BJ (cell line): ENCODE measurements at regions not wholly inside any gene's neighbourhood (a gene's known extent, or its start where the extent isn't known, plus 50 kb on each side); places are given as distances from the start of the nearest gene placed in this dataset.

ENCODE experiments used
- CTCF ChIA-PET: fragments of 350-600 bp; formaldehyde crosslinking; extraction: SDS; loops from one replicate; lab custom pipeline; 2021; ENCODE audit warnings: antibody characterized with exemption, inconsistent platforms; lab: Yijun Ruan, JAX
- POLR2A ChIA-PET: fragments of 300-600 bp; sonication (Branson Sonifier 250); formaldehyde crosslinking; extraction: SDS; loops from one replicate; lab custom pipeline; 2021; ENCODE audit warnings: antibody characterized with exemption; lab: Charles Lee
- DNase-seq: peaks from one replicate; pipeline ENCODE4 v3.0.0-alpha.2; 2011; ENCODE audit warnings: low read depth
- H3K27me3 ChIP-seq: 2 replicates; pipeline ENCODE4 v1.6.0; 2011; ENCODE audit warnings: low read length; ENCODE audit not compliant: control insufficient read depth, insufficient read depth
- H3K36me3 ChIP-seq: 2 replicates; pipeline ENCODE4 v1.5.1; 2011; ENCODE audit warnings: low read length; ENCODE audit not compliant: control insufficient read depth, insufficient read depth
- H3K4me3 ChIP-seq: 2 replicates; pipeline ENCODE4 v1.5.1; 2011; ENCODE audit warnings: low read depth, mild to moderate bottlenecking, control low read depth, low read length
- CTCF ChIP-seq: IDR thresholded peaks from 2 replicates; pipeline ENCODE4 v1.5.1; 2011; ENCODE audit warnings: low read depth, mild to moderate bottlenecking, control low read depth, inconsistent platforms, low read length, moderate library complexity; ENCODE audit not compliant: insufficient read depth

DNA sequence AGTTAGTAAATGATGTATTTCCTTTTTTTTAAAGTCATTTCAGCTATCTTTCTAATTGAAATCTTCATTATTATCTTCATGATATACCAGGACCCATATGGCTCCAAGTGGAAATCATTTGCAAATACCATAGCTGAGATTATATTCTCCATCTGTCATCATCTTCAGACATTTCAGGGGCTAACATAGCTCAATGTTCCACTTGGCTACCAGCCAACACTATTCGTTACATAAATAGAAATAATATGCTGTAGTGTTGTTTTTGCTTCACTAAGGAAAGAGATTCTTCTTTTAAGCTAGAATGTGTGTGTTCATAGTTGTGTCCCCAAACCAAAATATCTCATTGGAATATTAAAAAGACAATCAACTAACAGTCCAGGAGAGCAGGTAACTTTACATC lies 225.1 kb downstream of the DIO2 start:
- no peak for DNase-seq
- Histone ChIP-seq H3K36me3 (no peaks in the 10 kb centered on the region), H3K27me3 (no peaks in the 10 kb centered on the region), H3K4me3 (no peak overlapping the region)
- no peak for TF ChIP-seq CTCF
- CTCF ChIA-PET: no interaction called here
- POLR2A ChIA-PET: no interaction called here

- H3K27me3 ChIP-seq: no peaks in the 10 kb centered on the region
- no peak overlapping the region for H3K4me3 ChIP-seq
- POLR2A ChIA-PET: no interaction called here
- CTCF ChIA-PET: no interaction called here
- no peak for TF ChIP-seq CTCF
- DNase-seq: no peak
- H3K36me3 ChIP-seq: no peaks in the 10 kb centered on the region
Measured at GRCh38 chr14:79972230-79972629, 239.1 kb downstream of the DIO2 start.

DNA sequence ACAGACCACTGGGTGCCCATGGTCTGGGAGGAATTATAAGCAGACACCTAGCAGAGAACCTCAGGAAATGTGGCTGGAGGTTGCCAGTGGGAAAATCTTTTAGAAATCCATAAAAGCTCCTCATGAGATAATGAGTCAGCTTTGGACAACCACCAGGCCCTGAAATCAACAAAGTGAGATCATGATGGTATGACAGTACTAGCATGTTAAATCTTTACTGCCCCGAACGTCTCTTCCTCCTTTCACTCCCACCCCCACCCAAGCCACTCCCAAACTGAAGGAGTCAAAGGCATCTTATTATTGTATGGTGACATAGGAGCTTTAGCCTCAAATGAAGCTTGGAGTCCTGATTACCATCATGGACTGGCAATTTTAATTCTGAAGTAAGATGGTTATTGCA lies 240.0 kb downstream of the DIO2 start:
- ChIA-PET CTCF (interaction anchor here (0.7 to 1.3 kb wide), 3 partner anchors 13 to 85 kb away, joined by 3 read pairs; no protein-coding TSS in a partner anchor), POLR2A (no interaction called here)
- Histone ChIP-seq H3K4me3 (no peak overlapping the region), H3K36me3 (no peaks in the 10 kb centered on the region), H3K27me3 (no peaks in the 10 kb centered on the region)
- DNase-seq: peak; percentile 70
- TF ChIP-seq CTCF: no peak

GRCh38 chr14:79967453-79967852 lies 243.9 kb downstream of the DIO2 start:
- no peaks in the 10 kb centered on the region; the same call in 1 of the 2 replicates for H3K27me3 ChIP-seq
- H3K4me3 ChIP-seq: no peak overlapping the region
- POLR2A ChIA-PET: no interaction called here
- CTCF ChIA-PET: no interaction called here
- no peak for DNase-seq
- H3K36me3 ChIP-seq: no peaks in the 10 kb centered on the region
- no peak for TF ChIP-seq CTCF

- DNase-seq: no peak
- ChIA-PET POLR2A (no interaction called here), CTCF (no interaction called here)
- Histone ChIP-seq H3K27me3 (no peaks in the 10 kb centered on the region; the same call in 1 of the 2 replicates), H3K4me3 (no peak overlapping the region), H3K36me3 (no peaks in the 10 kb centered on the region)
- no peak for TF ChIP-seq CTCF
Measured at GRCh38 chr14:79967001-79967400, 244.3 kb downstream of the DIO2 start.
